Testis (tissue), 2 donors: ENCODE measurements at regions not wholly inside any gene's neighbourhood (a gene's known extent, or its start where the extent isn't known, plus 50 kb on each side); places are given as distances from the start of the nearest gene placed in this dataset.

Experiments
- CTCF ChIP-seq, 3 experiments: fragments of 450-650 bp in 2 of 3; fragments of 200-600 bp in 1 of 3; sonication (generic) in 1 of 3; IDR thresholded peaks; one replicate each; pipeline ENCODE4 v1.5.1; 2016 to 2019; ENCODE audit warnings: antibody characterized with exemption in 3 of 3, mild to moderate bottlenecking in 2 of 3, moderate library complexity in 1 of 3
- POLR2A ChIP-seq: fragments of 450-650 bp; IDR thresholded peaks from one replicate; pipeline ENCODE4 v1.6.1; 2017; ENCODE audit warnings: antibody characterized with exemption, mild to moderate bottlenecking, moderate library complexity

DNA sequence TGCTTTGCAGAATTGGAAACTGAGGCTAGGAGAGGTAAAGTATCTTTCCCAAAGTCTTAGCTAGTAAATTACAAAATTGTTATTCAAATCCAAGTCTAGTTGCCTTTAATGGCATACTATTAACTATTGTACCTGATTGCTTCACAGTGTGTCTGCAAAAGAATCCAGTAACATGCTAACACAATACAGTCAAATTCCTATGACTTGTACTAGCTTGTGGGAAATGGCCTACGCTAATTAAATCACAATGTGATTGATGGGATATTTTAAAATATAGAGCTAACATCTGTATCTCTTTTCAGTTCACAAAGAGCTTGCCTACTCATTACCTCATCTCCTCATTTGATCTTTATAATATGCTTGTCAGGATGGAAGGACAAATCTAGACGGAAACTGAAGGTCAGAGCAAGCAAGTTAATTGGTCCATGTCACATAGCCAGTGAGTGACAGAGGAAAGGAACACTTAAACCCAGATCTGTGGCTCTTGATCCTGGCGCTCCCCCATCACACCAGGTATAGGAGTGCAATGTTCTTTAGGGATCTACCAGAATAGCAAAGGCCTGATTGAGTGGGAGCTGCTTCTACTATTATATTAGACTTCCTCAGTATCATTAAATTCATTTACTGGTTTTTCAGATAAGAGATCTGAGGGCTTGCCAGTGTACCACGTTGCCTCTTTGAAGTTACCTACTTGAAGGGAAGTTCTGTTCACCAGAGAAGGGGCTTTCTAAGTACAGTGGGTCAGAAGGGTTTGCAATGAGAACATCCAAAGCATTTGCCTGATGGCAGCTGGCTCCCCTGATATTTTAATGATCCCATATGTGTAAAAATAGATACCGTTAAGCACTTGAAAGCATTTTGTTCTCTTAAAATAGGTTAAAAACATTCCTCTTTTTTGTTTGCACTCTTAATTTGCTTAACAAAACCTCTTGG, 213.6 kb upstream of the SESN3 start:
- no peak for TF ChIP-seq CTCF (IDR thresholded peaks at IDR 0.05)
- TF ChIP-seq POLR2A, result no peak
